GM12878 (cell line): ENCODE measurements at regions not wholly inside any gene's neighbourhood (a gene's known extent, or its start where the extent isn't known, plus 50 kb on each side); places are given as distances from the start of the nearest gene placed in this dataset.

ENCODE experiments used
- ATAC-seq: fragments of 200-7000 bp; cut with Tn5 transposase; 3 replicates; pipeline ENCODE4 v1.9.1; 2020; ENCODE audit warnings: mild to moderate bottlenecking, moderate library complexity
- BruUV-seq: library from RNA; stranded (reverse); fragments of 400-500 nt; replicated peaks from 2 replicates; lab custom pipeline; 2021; lab: Mats Ljungman, UMichigan
- CTCF ChIA-PET: fragments of 300-600 bp; sonication (Branson Sonifier 250); formaldehyde crosslinking; extraction: SDS; loops from one replicate; lab custom pipeline; 2021; ENCODE audit warnings: inconsistent platforms; lab: Yijun Ruan, JAX
- POLR2A ChIA-PET: fragments of 350-600 bp; formaldehyde crosslinking; extraction: SDS; loops from one replicate; lab custom pipeline; 2021; ENCODE audit warnings: inconsistent platforms; lab: Charles Lee
- RAD21 ChIA-PET: fragments of 300-600 bp; sonication (Branson Sonifier 250); formaldehyde crosslinking; loops from one replicate; lab custom pipeline; 2023; ENCODE audit warnings: antibody characterized with exemption; ENCODE audit not compliant: unreplicated experiment; lab: Charles Lee
- SMC1A ChIA-PET: fragments of 300-600 bp; sonication (Branson Sonifier 250); formaldehyde crosslinking; loops from one replicate; lab custom pipeline; 2023; ENCODE audit not compliant: unreplicated experiment, uncharacterized antibody; lab: Charles Lee
- DNase-seq: peaks from one replicate; pipeline ENCODE4 v3.0.0-alpha.2; 2011; ENCODE audit warnings: low read depth, low spot score
- FAIRE-seq: peaks from 3 replicates; lab custom pipeline; 2011; peaks lifted over from hg19 to GRCh38; lab: Jason Lieb, UNC
- H2AFZ ChIP-seq: 2 replicates; pipeline ENCODE4 v1.6.0; 2011; ENCODE audit warnings: low read depth, low read length, control low read depth; ENCODE audit not compliant: control insufficient read depth
- H3K27ac ChIP-seq: 2 replicates; pipeline ENCODE4 v1.5.1; 2011; ENCODE audit warnings: control low read depth; ENCODE audit not compliant: control insufficient read depth, insufficient read depth
- H3K27me3 ChIP-seq, 2 experiments: replicated peaks in 1 of 2; 2 replicates each; pipeline versions ENCODE4 v1.6.0 to v1.6.1; 2011; ENCODE audit warnings: low read length in 1 of 2; ENCODE audit not compliant: control insufficient read depth in 2 of 2, insufficient read depth in 2 of 2
- H3K36me3 ChIP-seq, 2 experiments: 2 replicates each; pipeline ENCODE4 v1.5.1; 2011; ENCODE audit warnings: low read length in 1 of 2; ENCODE audit not compliant: control insufficient read depth in 2 of 2, insufficient read depth in 2 of 2
- H3K4me1 ChIP-seq: 2 replicates; pipeline ENCODE4 v1.6.1; 2011; ENCODE audit warnings: mild to moderate bottlenecking, low read length, moderate library complexity, mixed read lengths; ENCODE audit not compliant: control insufficient read depth, insufficient read depth
- H3K4me2 ChIP-seq: 2 replicates; pipeline ENCODE4 v1.6.0; 2011; ENCODE audit warnings: control low read depth; ENCODE audit not compliant: control insufficient read depth, insufficient read depth
- H3K4me3 ChIP-seq: fragments of 200-600 bp; sonication (generic); 2 replicates; pipeline ENCODE4 v1.5.1; 2016
- H3K79me2 ChIP-seq: 2 replicates; pipeline ENCODE4 v1.6.0; 2011; ENCODE audit warnings: low read length; ENCODE audit not compliant: control insufficient read depth, insufficient read depth
- H3K9ac ChIP-seq: 2 replicates; pipeline ENCODE4 v1.8.0; 2011; ENCODE audit warnings: low read length, control low read depth, mixed read lengths; ENCODE audit not compliant: control insufficient read depth, insufficient read depth
- H3K9me3 ChIP-seq: replicated peaks from 3 replicates; pipeline ENCODE4 v1.5.1; 2011; ENCODE audit warnings: mild to moderate bottlenecking, low read length; ENCODE audit not compliant: control insufficient read depth, insufficient read depth
- H4K20me1 ChIP-seq: 2 replicates; pipeline ENCODE4 v1.6.0; 2011; ENCODE audit not compliant: control insufficient read depth, insufficient read depth
- BACH1 ChIP-seq: fragments of 450-650 bp; IDR thresholded peaks from 2 replicates; pipeline ENCODE4 v1.6.1; 2017; ENCODE audit warnings: mild to moderate bottlenecking, borderline replicate concordance
- BRCA1 ChIP-seq: IDR thresholded peaks from 2 replicates; pipeline ENCODE4 v1.6.1; 2011; ENCODE audit warnings: low read depth, low read length, improper control_type of control experiment
- CHD4 ChIP-seq: fragments of 200-600 bp; sonication (generic); IDR thresholded peaks from 2 replicates; pipeline ENCODE4 v1.6.1; 2016; ENCODE audit warnings: mild to moderate bottlenecking
- CREB1 ChIP-seq: IDR thresholded peaks from 2 replicates; pipeline ENCODE4 v1.6.1; 2012; ENCODE audit warnings: low read depth, mild to moderate bottlenecking, inconsistent platforms
- E2F8 ChIP-seq: fragments of 450-650 bp; IDR thresholded peaks from 2 replicates; pipeline ENCODE4 v1.6.1; 2018; ENCODE audit warnings: mild to moderate bottlenecking, low read depth, moderate library complexity; ENCODE audit not compliant: partially characterized antibody
- E4F1 ChIP-seq: fragments of 450-650 bp; IDR thresholded peaks from 2 replicates; pipeline ENCODE4 v1.6.1; 2018; ENCODE audit warnings: borderline replicate concordance, mild to moderate bottlenecking; ENCODE audit not compliant: partially characterized antibody
- ELK1 ChIP-seq: IDR thresholded peaks from 2 replicates; pipeline ENCODE4 v1.6.1; 2012; ENCODE audit warnings: low read depth, low read length, improper control_type of control experiment
- ESRRA ChIP-seq: IDR thresholded peaks from 2 replicates; pipeline ENCODE4 v1.6.1; 2012; ENCODE audit warnings: mild to moderate bottlenecking, low read length, improper control_type of control experiment
- HDAC6 ChIP-seq: fragments of 200-600 bp; sonication (generic); IDR thresholded peaks from one replicate; pipeline ENCODE4 v1.8.0; 2017; ENCODE audit warnings: antibody characterized with exemption; ENCODE audit not compliant: unreplicated experiment
- IRF4 ChIP-seq: IDR thresholded peaks from 2 replicates; pipeline ENCODE4 v1.6.1; 2011; ENCODE audit warnings: low read depth, low read length
- PAX5 ChIP-seq: IDR thresholded peaks from 2 replicates; pipeline ENCODE4 v1.6.1; 2011; ENCODE audit warnings: low read depth, low read length, borderline replicate concordance
- SIX5 ChIP-seq: IDR thresholded peaks from 2 replicates; pipeline ENCODE4 v1.6.1; 2011; ENCODE audit warnings: mild to moderate bottlenecking, low read depth, low read length, moderate library complexity; ENCODE audit not compliant: severe bottlenecking
- SKIL ChIP-seq: fragments of 450-650 bp; IDR thresholded peaks from 2 replicates; pipeline ENCODE4 v1.6.1; 2017; ENCODE audit warnings: mild to moderate bottlenecking, low read depth, inconsistent platforms; ENCODE audit not compliant: poor library complexity, severe bottlenecking
- TARDBP ChIP-seq: IDR thresholded peaks from 2 replicates; pipeline ENCODE4 v1.6.1; 2016; ENCODE audit warnings: borderline replicate concordance
- YBX1 ChIP-seq: fragments of 450-650 bp; IDR thresholded peaks from 2 replicates; pipeline ENCODE4 v1.6.1; 2016; ENCODE audit warnings: antibody characterized with exemption
- ZBED1 ChIP-seq: IDR thresholded peaks from 2 replicates; pipeline ENCODE4 v1.6.1; 2016; ENCODE audit warnings: borderline replicate concordance
- ZNF207 ChIP-seq: fragments of 450-650 bp; IDR thresholded peaks from 2 replicates; pipeline ENCODE4 v1.6.1; 2014; ENCODE audit warnings: antibody characterized with exemption, mild to moderate bottlenecking, borderline replicate concordance
- WGBS: methylation state at CpG from one replicate; pipeline ENCODE4 v1.1.6; 2016; ENCODE audit warnings: low lambda C conversion rate; ENCODE audit not compliant: insufficient replicate concordance, insufficient coverage; ENCODE audit errors: missing lambda C conversion rate; 5-methylcytosine and 5-hydroxymethylcytosine counted together
- in situ Hi-C: fragments of 300-500 bp; cut with MboI; formaldehyde crosslinking; loops from 9 replicates; pipeline ENCODE4 v1.14.3; 2018; ENCODE audit warnings: mixed read lengths
- intact Hi-C: fragments of 100-400 bp; cut with micrococcal nuclease; formaldehyde crosslinking; loops from one replicate; pipeline ENCODE4 v1.14.2; 2022; ENCODE audit not compliant: unreplicated experiment

- POLR2A ChIA-PET = no interaction called here
- FAIRE-seq = no peak
- BruUV-seq = no TSS peak
Observed at GRCh38 chr13:107969546-107969945, 245.8 kb downstream of the LIG4 start.

More at GRCh38 chr13:107969546-107969945, 245.8 kb downstream of the LIG4 start:
- DNase-seq = no peak
- no peak overlapping the region for H3K4me2 ChIP-seq
- SMC1A ChIA-PET = no interaction called here
- H3K36me3 ChIP-seq = no peaks in the 10 kb centered on the region
- intact Hi-C loops = no loop called here
- no peaks in the 10 kb centered on the region for H3K4me1 ChIP-seq
- no peaks in the 10 kb centered on the region for H3K27me3 ChIP-seq
- no peak overlapping the region for H3K27ac ChIP-seq
- H4K20me1 ChIP-seq = no peaks in the 10 kb centered on the region
- ATAC-seq = no peak
- H3K9me3 ChIP-seq = no peaks in the 10 kb centered on the region
- no peaks in the 10 kb centered on the region for H3K79me2 ChIP-seq
- no peak overlapping the region for H3K4me3 ChIP-seq
- CTCF ChIA-PET = no interaction called here
- RAD21 ChIA-PET = no interaction called here
- TF ChIP-seq E2F8 (no peak), SKIL (no peak), SIX5 (no peak), IRF4 (no peak), E4F1 (no peak), ESRRA (no peak), CHD4 (no peak), YBX1 (no peak), PAX5 (no peak), BRCA1 (no peak), BACH1 (no peak), ELK1 (no peak), TARDBP (no peak), ZBED1 (no peak), CREB1 (no peak), HDAC6 (no peak), ZNF207 (no peak)
- no peak overlapping the region for H3K9ac ChIP-seq
- in situ Hi-C loops = no loop called here
- 0% methylated on average over 1 of the region's 1 CpG for WGBS
- H2AFZ ChIP-seq = no peak overlapping the region
